Activated CD4-positive, alpha-beta T cell treated with anti-CD3 and anti-CD28 coated beads, Interleukin-2, amount 10 ng/mL, durations not matched to agents 7 days and 5 days (primary cell): ENCODE measurements at regions not wholly inside any gene's neighbourhood (a gene's known extent, or its start where the extent isn't known, plus 50 kb on each side); places are given as distances from the start of the nearest gene placed in this dataset.
"Not testable (repeated sequence)": the region's sequence is repeated elsewhere in the genome, so short reads cannot be mapped to it uniquely, and the experiment has no call there.

Experiments
- CTCF ChIA-PET: fragments of 350-600 bp; sonication (Branson Sonifier 250); formaldehyde crosslinking; loops from one replicate; lab custom pipeline; 2021; ENCODE audit warnings: antibody characterized with exemption; lab: Charles Lee
- POLR2A ChIA-PET: fragments of 350-600 bp; sonication (Branson Sonifier 250); formaldehyde crosslinking; loops from one replicate; lab custom pipeline; 2021; ENCODE audit warnings: antibody characterized with exemption; lab: Charles Lee
- DNase-seq: peaks from one replicate; pipeline ENCODE4 v3.0.0-alpha.2; 2020
- H3K27ac Mint-ChIP-seq: one replicate; pipeline ENCODE4 v1.8.0; 2021; ENCODE audit warnings: mild to moderate bottlenecking, moderate library complexity, mixed read lengths
- H3K27me3 Mint-ChIP-seq: one replicate; pipeline ENCODE4 v1.8.0; 2021; ENCODE audit warnings: mixed read lengths
- H3K36me3 Mint-ChIP-seq: one replicate; pipeline ENCODE4 v1.8.0; 2021; ENCODE audit warnings: low read depth, mixed read lengths
- H3K4me1 Mint-ChIP-seq: one replicate; pipeline ENCODE4 v1.8.0; 2021; ENCODE audit warnings: mixed read lengths
- H3K4me3 Mint-ChIP-seq: one replicate; pipeline ENCODE4 v1.8.0; 2021; ENCODE audit warnings: mild to moderate bottlenecking, moderate library complexity, mixed read lengths
- H3K9me3 Mint-ChIP-seq: one replicate; pipeline ENCODE4 v1.8.0; 2021; ENCODE audit warnings: mixed read lengths

DNA sequence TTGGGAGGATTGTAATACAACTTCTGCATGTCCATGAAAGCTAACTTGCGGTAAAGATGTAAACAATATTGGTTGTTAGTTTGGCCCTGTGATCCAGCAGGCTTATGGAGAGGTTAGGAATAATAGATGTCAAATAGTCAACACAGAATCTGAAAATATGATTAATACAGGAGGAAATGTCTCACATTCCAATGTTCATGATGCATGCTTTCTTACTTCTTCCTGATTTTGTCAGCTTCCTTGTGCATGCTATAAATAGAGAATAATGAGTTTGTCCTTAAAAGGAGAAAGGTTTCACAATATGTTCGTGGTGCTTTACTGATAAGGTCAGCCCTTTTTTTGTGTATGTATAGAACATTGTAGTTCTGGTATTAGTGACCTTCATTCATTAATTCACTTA lies 136.7 kb downstream of the MMUT start:
- no peaks in the 10 kb centered on the region for H3K4me1 Mint-ChIP-seq
- H3K9me3 Mint-ChIP-seq = no peaks in the 10 kb centered on the region
- CTCF ChIA-PET = no interaction called here
- POLR2A ChIA-PET = no interaction called here
- H3K27me3 Mint-ChIP-seq = no peaks in the 10 kb centered on the region
- H3K4me3 Mint-ChIP-seq = no peak overlapping the region
- H3K27ac Mint-ChIP-seq = no peak overlapping the region
- H3K36me3 Mint-ChIP-seq = no peaks in the 10 kb centered on the region
- no peak for DNase-seq

GRCh38 chr6:49325891-49326290 lies 137.2 kb downstream of the MMUT start:
- CTCF ChIA-PET = no interaction called here
- H3K36me3 Mint-ChIP-seq = no peaks in the 10 kb centered on the region
- no peak overlapping the region for H3K27ac Mint-ChIP-seq
- POLR2A ChIA-PET = no interaction called here
- H3K27me3 Mint-ChIP-seq = no peaks in the 10 kb centered on the region
- H3K4me3 Mint-ChIP-seq = no peak overlapping the region
- H3K9me3 Mint-ChIP-seq = no peaks in the 10 kb centered on the region
- no peak for DNase-seq
- no peaks in the 10 kb centered on the region for H3K4me1 Mint-ChIP-seq

GRCh38 chr6:49322861-49323260 lies 140.2 kb downstream of the MMUT start:
- H3K9me3 Mint-ChIP-seq = no peaks in the 10 kb centered on the region
- no peaks in the 10 kb centered on the region for H3K27me3 Mint-ChIP-seq
- DNase-seq = no peak
- ChIA-PET CTCF (no interaction called here), POLR2A (no interaction called here)
- H3K36me3 Mint-ChIP-seq = no peaks in the 10 kb centered on the region
- H3K4me3 Mint-ChIP-seq = no peak overlapping the region
- H3K4me1 Mint-ChIP-seq = no peaks in the 10 kb centered on the region
- no peak overlapping the region for H3K27ac Mint-ChIP-seq

GRCh38 chr6:49321561-49322072 lies 141.4 kb downstream of the MMUT start:
- no peaks in the 10 kb centered on the region for H3K4me1 Mint-ChIP-seq
- H3K9me3 Mint-ChIP-seq = no peaks in the 10 kb centered on the region
- no peak overlapping the region for H3K4me3 Mint-ChIP-seq
- H3K36me3 Mint-ChIP-seq = no peaks in the 10 kb centered on the region
- H3K27me3 Mint-ChIP-seq = no peaks in the 10 kb centered on the region
- no peak for DNase-seq
- no peak overlapping the region for H3K27ac Mint-ChIP-seq
- ChIA-PET POLR2A (no interaction called here), CTCF (no interaction called here)

GRCh38 chr6:49305010-49305409 lies 158.0 kb downstream of the MMUT start:
- Mint-ChIP-seq H3K36me3 (no peaks in the 10 kb centered on the region), H3K9me3 (no peaks in the 10 kb centered on the region), H3K4me3 (no peak overlapping the region), H3K27ac (no peak overlapping the region), H3K4me1 (no peaks in the 10 kb centered on the region), H3K27me3 (no peaks in the 10 kb centered on the region)
- DNase-seq = no peak
- ChIA-PET CTCF (no interaction called here), POLR2A (no interaction called here)

DNA sequence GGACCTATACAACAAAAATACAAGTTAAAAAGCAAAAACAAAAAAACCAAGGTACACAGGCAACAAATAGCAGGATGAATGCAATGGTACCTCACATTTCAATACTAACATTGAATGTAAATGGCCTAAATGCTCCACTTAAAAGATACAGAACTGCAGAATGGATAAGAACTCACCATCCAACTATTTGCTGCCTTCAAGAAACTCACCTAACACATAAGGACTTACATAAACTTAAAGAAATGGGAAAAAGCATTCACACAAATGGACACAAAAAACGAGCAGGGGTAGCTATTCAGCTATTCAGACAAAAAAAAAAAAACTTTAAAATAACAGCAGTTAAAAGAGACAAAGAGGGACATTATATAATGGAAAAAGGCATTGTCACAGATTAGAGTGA lies 158.7 kb downstream of the MMUT start:
- H3K9me3 Mint-ChIP-seq, H3K4me3 Mint-ChIP-seq, H3K4me1 Mint-ChIP-seq, H3K27me3 Mint-ChIP-seq, H3K27ac Mint-ChIP-seq, H3K36me3 Mint-ChIP-seq, POLR2A ChIA-PET, DNase-seq, CTCF ChIA-PET: not testable (repeated sequence)

DNA sequence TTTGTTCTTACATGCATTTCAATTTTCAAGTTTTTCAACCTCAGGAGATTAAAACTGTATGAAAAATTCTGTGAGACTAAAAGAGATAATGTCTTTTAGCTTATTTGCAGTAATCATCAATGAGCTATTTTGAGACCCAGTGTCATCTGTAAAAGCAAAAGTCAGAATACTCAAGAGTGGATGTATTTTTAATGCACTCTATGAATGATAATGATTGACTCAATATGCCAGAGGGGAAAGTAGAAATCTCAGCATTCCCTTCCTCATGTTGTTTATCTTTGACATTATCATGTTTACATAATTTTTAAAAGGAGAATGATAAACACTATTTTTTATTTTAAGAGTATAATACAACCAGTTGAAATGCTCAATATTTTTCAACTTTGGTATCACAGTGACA lies 162.1 kb downstream of the MMUT start:
- CTCF ChIA-PET = no interaction called here

DNA sequence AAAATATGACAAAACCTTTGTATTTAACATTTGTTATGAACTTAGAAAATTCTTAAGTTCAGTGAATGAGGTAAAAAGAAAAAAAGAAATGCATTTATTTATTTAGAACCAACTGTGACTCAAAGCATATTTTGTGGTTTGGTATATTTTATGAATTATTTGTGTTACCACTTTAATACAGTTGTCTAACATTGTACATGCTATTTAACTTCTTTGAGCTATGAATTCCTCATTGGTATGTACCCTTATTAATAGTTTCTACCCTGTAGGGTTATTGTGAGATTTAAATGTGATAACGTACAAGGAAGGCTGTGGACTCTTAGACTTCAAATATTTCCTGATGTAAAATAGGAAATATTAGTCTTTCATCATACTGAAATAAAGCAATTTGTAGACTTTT lies 162.6 kb downstream of the MMUT start:
- Mint-ChIP-seq H3K27ac (no peak overlapping the region), H3K36me3 (no peaks in the 10 kb centered on the region), H3K4me1 (no peaks in the 10 kb centered on the region), H3K9me3 (no peaks in the 10 kb centered on the region), H3K27me3 (no peaks in the 10 kb centered on the region), H3K4me3 (no peak overlapping the region)
- no peak for DNase-seq
- CTCF ChIA-PET = no interaction called here
- POLR2A ChIA-PET = no interaction called here

More for the DNA sequence above, 162.1 kb downstream of the MMUT start:
- Mint-ChIP-seq H3K36me3 (no peaks in the 10 kb centered on the region), H3K4me3 (no peak overlapping the region), H3K27ac (no peak overlapping the region), H3K27me3 (no peaks in the 10 kb centered on the region), H3K9me3 (no peaks in the 10 kb centered on the region), H3K4me1 (no peaks in the 10 kb centered on the region)
- no peak for DNase-seq
- POLR2A ChIA-PET = no interaction called here

- H3K27me3 Mint-ChIP-seq = no peaks in the 10 kb centered on the region
- no peak overlapping the region for H3K4me3 Mint-ChIP-seq
- H3K36me3 Mint-ChIP-seq = no peaks in the 10 kb centered on the region
- no peaks in the 10 kb centered on the region for H3K4me1 Mint-ChIP-seq
- ChIA-PET POLR2A (no interaction called here), CTCF (no interaction called here)
- H3K27ac Mint-ChIP-seq = no peak overlapping the region
- no peak for DNase-seq
- H3K9me3 Mint-ChIP-seq = no peaks in the 10 kb centered on the region
These were observed 163.8 kb downstream of the MMUT start for GRCh38 chr6:49299279-49299678.

DNA sequence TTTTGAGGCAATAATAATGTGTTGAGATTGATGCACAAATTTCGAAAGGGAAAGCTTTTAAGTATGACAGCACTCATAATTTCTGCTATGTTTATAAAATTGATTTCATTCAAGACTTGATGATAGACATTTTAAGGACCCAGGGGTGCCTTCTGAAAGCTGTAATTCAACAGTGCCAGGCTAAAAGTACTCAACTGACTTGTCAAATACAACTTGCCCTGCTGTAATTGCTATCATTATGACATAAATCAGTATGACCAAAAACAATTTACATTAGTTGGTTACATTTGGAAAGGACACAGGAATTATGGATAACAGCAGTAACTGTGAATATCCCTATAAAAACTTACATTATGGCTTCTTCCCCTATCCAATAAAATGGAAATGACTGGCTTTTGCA lies 178.9 kb downstream of the MMUT start:
- H3K9me3 Mint-ChIP-seq = no peaks in the 10 kb centered on the region
- no peaks in the 10 kb centered on the region for H3K4me1 Mint-ChIP-seq
- H3K27me3 Mint-ChIP-seq = no peaks in the 10 kb centered on the region
- DNase-seq = no peak
- no peak overlapping the region for H3K4me3 Mint-ChIP-seq
- H3K27ac Mint-ChIP-seq = no peak overlapping the region
- CTCF ChIA-PET = no interaction called here
- POLR2A ChIA-PET = no interaction called here
- no peaks in the 10 kb centered on the region for H3K36me3 Mint-ChIP-seq

DNA sequence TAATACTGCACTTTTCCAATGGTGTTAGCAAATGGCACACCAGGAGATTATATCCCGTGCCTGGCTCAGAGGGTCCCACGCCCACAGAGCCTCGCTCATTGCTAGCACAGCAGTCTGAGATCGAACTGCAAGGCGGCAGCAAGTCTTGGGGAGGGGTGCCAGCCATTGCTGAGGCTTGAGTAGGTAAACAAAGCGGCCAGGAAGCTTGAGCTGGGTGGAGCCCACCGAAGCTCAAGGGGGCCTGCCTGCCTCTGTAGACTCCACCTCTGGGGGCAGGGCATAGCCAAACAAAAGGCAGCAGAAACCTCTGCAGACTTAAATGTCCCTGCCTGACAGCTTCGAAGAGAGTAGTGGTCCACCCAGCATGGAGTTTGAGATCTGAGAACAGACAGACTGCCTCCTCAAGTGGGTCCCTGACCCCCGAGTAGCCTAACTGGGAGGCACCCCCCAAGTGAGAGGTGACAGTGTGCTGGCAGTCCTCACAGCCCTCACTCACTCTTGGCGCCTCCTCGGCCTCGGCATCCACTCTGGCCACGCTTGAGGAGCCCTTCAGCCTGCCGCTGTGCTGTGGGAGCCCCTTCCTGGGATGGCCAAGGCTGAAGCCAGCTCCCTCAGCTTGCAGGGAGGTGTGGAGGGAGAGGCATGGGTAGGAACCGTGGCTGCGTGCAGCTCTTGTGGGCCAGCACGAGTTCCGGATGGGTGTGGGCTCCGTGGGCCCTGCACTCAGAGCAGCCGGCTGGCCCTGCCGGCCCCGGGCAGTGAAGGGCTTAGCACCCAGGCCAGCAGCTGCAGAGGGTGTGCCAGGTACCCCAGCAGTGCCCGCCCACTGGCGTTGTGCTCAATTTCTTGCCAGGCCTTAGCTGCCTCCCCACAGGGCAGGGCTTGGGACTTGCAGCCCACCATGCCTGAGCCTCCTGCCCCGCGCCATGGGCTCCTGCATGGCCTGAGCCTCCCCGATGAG lies 188.0 kb downstream of the MMUT start:
- CTCF ChIA-PET, DNase-seq, H3K4me1 Mint-ChIP-seq, H3K27ac Mint-ChIP-seq, POLR2A ChIA-PET, H3K27me3 Mint-ChIP-seq, H3K36me3 Mint-ChIP-seq, H3K4me3 Mint-ChIP-seq: not testable (repeated sequence)
- H3K9me3 Mint-ChIP-seq = peaks cover 11% of the 10 kb centered on the region

GRCh38 chr6:49269190-49269589 lies 193.9 kb downstream of the MMUT start:
- DNase-seq = no peak
- H3K4me1 Mint-ChIP-seq = no peaks in the 10 kb centered on the region
- ChIA-PET CTCF (no interaction called here), POLR2A (no interaction called here)
- H3K36me3 Mint-ChIP-seq = no peaks in the 10 kb centered on the region
- H3K4me3 Mint-ChIP-seq = no peak overlapping the region
- no peak overlapping the region for H3K27ac Mint-ChIP-seq
- peaks cover 6% of the 10 kb centered on the region for H3K9me3 Mint-ChIP-seq
- H3K27me3 Mint-ChIP-seq = no peaks in the 10 kb centered on the region

- no peaks in the 10 kb centered on the region for H3K27me3 Mint-ChIP-seq
- no peak overlapping the region for H3K4me3 Mint-ChIP-seq
- ChIA-PET POLR2A (no interaction called here), CTCF (no interaction called here)
- no peak overlapping the region for H3K27ac Mint-ChIP-seq
- no peaks in the 10 kb centered on the region for H3K36me3 Mint-ChIP-seq
- H3K9me3 Mint-ChIP-seq = peaks cover 6% of the 10 kb centered on the region
- no peak for DNase-seq
- H3K4me1 Mint-ChIP-seq = no peaks in the 10 kb centered on the region
These were observed 198.1 kb downstream of the MMUT start for GRCh38 chr6:49264909-49265308.

DNA sequence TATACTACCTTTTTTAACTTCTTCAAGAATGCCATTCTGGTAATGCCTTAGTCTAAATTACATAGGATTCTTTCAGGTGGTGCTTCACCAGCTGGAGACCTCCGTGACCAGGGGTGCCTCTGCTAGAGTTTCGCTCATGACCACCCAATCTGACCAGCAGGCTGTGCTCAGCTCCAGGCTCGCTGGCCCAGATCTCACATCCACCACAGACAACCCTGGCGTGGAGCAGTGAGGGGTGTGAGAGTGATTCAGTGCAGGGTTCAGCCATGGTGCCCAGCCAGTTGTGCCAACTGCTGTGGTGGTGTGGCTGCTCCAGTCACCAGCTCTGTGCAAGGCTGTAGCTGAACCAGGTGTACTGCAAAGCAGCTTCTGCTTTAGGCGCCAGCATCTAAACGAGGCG lies 198.6 kb downstream of the MMUT start:
- ChIA-PET POLR2A (no interaction called here), CTCF (no interaction called here)
- Mint-ChIP-seq H3K4me3 (no peak overlapping the region), H3K27ac (no peak overlapping the region), H3K36me3 (no peaks in the 10 kb centered on the region), H3K9me3 (peaks cover 6% of the 10 kb centered on the region), H3K27me3 (no peaks in the 10 kb centered on the region), H3K4me1 (no peaks in the 10 kb centered on the region)
- no peak for DNase-seq
